ENCODE measurements at regions not wholly inside any gene's neighbourhood (a gene's known extent, or its start where the extent isn't known, plus 50 kb on each side); places are given as distances from the start of the nearest gene placed in this dataset.
A peak's percentile ranks its signal among the peaks of the same experiment; 100 is the strongest.

DNA sequence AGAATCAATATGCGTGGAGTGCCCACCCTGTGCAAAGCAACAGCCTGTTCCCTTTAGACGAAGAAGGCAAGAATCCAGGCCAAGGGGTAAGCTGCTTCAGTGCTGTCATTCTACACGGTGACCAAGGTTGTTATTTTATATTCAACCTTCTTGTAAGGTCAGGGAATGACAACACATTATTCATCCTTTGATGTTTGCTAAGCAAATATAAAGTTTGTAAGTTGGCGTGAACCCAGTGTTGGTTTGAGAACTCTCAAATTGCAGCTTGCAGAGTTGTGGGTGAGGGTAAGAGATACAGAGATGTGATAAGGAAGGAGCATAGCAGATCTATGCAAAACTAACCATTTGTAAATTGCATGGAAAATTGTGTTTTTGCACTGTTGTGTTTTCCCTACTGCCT is 436.7 kb downstream of the FGF9 start:
- DNase-seq (ENCODE audit: low spot score): no peak
- H3K36me3 ChIP-seq: no peaks in the 10 kb centered on the region
- peak overlapping the region; percentile 73 to 75 for H3K27ac ChIP-seq
- H3K4me3 ChIP-seq: no peak overlapping the region
- no peaks in the 10 kb centered on the region for H3K9me3 ChIP-seq
- H3K27me3 ChIP-seq (replicated peaks; ENCODE audit: insufficient read depth): no peaks in the 10 kb centered on the region
- TF ChIP-seq, protein P1, sequence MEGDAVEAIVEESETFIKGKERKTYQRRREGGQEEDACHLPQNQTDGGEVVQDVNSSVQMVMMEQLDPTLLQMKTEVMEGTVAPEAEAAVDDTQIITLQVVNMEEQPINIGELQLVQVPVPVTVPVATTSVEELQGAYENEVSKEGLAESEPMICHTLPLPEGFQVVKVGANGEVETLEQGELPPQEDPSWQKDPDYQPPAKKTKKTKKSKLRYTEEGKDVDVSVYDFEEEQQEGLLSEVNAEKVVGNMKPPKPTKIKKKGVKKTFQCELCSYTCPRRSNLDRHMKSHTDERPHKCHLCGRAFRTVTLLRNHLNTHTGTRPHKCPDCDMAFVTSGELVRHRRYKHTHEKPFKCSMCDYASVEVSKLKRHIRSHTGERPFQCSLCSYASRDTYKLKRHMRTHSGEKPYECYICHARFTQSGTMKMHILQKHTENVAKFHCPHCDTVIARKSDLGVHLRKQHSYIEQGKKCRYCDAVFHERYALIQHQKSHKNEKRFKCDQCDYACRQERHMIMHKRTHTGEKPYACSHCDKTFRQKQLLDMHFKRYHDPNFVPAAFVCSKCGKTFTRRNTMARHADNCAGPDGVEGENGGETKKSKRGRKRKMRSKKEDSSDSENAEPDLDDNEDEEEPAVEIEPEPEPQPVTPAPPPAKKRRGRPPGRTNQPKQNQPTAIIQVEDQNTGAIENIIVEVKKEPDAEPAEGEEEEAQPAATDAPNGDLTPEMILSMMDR (IDR thresholded peaks at IDR 0.05): no peak
- H3K4me1 ChIP-seq (ENCODE audit: control insufficient read depth in 1 of 2, low read depth in 2 of 2): peaks cover 34 to 50% of the 10 kb centered on the region in 2 donors
- ATAC-seq (ENCODE audit: insufficient number of reproducible peaks, low FRiP score, low read depth): no peak

DNA sequence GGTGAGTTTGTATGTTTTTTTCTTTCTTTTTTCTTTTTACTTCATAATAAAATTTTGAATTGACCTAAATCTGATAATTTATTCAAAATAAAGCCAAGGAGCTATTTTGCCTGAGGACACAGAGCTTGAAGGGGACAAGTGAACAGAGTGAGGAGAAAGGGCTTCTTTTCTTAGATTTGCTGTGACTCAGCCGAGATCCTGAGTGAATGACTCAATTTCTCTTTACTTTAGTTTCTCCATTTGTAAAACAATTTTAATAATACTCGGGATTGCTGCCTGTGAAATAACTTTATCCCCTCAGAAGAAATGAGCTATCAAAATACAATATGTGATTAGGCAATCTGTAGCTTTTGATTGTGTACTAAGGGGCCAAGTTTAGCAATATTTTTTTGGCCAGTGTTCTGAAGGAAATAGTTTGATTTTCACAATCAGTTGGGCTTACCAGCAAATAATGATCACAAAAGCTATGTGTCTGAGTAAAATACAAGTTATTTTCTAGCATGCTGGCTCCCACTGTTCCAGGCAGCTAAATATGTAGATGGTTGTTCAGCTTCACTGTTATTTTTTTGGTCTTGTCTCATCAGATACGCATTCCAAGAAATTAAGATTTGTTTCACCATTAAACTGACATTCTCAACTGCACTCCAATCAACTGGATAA is 437.5 kb downstream of the FGF9 start:
- DNase-seq (ENCODE audit: low spot score) (no peak), ATAC-seq (ENCODE audit: insufficient number of reproducible peaks, low FRiP score, low read depth) (peak; percentile 36)
- Histone ChIP-seq H3K27ac (peak overlapping the region; percentile 73 to 75), H3K36me3 (no peaks in the 10 kb centered on the region), H3K27me3 (replicated peaks; ENCODE audit: insufficient read depth) (no peaks in the 10 kb centered on the region), H3K4me1 (ENCODE audit: control insufficient read depth in 1 of 2, low read depth in 2 of 2) (peaks cover 34 to 52% of the 10 kb centered on the region in 2 donors), H3K4me3 (no peak overlapping the region), H3K9me3 (no peaks in the 10 kb centered on the region)
- TF ChIP-seq, protein P1 (IDR thresholded peaks at IDR 0.05): no peak

- H3K9me3 ChIP-seq: no peaks in the 10 kb centered on the region
- no peaks in the 10 kb centered on the region for H3K27me3 ChIP-seq (replicated peaks; ENCODE audit: insufficient read depth)
- DNase-seq (ENCODE audit: low spot score): no peak
- no peak for ATAC-seq (ENCODE audit: insufficient number of reproducible peaks, low FRiP score, low read depth)
- TF ChIP-seq, protein P1 (IDR thresholded peaks at IDR 0.05): no peak
- H3K27ac ChIP-seq: peak overlapping the region; percentile 73 to 75
- no peaks in the 10 kb centered on the region for H3K36me3 ChIP-seq
- H3K4me3 ChIP-seq: no peak overlapping the region
- peaks cover 34 to 58% of the 10 kb centered on the region in 2 donors for H3K4me1 ChIP-seq (ENCODE audit: control insufficient read depth in 1 of 2, low read depth in 2 of 2)
These were observed 438.1 kb downstream of the FGF9 start for GRCh38 chr13:22108979-22109378.

DNA sequence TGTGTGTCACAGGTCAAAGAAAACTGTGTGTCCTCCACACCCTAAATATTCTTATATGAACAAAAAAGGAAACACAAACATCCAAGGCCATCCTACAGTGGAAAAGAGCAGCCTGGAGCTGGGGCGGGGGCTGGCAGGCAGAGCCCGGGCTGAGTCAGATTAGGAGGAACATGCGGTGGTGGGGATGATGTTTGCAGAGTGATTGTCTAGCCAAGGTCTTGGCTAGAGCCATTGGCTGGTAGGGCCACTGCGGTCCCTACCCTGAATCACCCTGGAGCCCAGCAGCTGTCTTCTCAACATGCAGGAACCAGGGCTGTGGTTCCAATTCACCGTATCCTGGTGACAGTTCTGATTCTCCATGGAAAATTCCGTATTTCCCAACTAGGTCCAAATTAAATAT is 439.5 kb downstream of the FGF9 start:
- TF ChIP-seq, protein P1 (IDR thresholded peaks at IDR 0.05): no peak
- H3K4me3 ChIP-seq: no peak overlapping the region
- no peaks in the 10 kb centered on the region for H3K27me3 ChIP-seq (replicated peaks; ENCODE audit: insufficient read depth)
- ATAC-seq (ENCODE audit: insufficient number of reproducible peaks, low FRiP score, low read depth): peak; percentile 63
- H3K9me3 ChIP-seq: no peaks in the 10 kb centered on the region
- no peaks in the 10 kb centered on the region for H3K36me3 ChIP-seq
- peak; percentile 67 for DNase-seq (ENCODE audit: low spot score)
- peak overlapping the region; percentile 73 to 75 for H3K27ac ChIP-seq
- peaks cover 37 to 67% of the 10 kb centered on the region in 2 donors for H3K4me1 ChIP-seq (ENCODE audit: control insufficient read depth in 1 of 2, low read depth in 2 of 2)

GRCh38 chr13:22111152-22111783 is 440.4 kb downstream of the FGF9 start:
- DNase-seq (ENCODE audit: low spot score) (no peak), ATAC-seq (ENCODE audit: insufficient number of reproducible peaks, low FRiP score, low read depth) (no peak)
- TF ChIP-seq, protein P1 (IDR thresholded peaks at IDR 0.05): no peak
- no peaks in the 10 kb centered on the region for H3K36me3 ChIP-seq
- H3K27me3 ChIP-seq (replicated peaks; ENCODE audit: insufficient read depth): no peaks in the 10 kb centered on the region
- H3K4me1 ChIP-seq (ENCODE audit: control insufficient read depth in 1 of 2, low read depth in 2 of 2): peaks cover 39 to 76% of the 10 kb centered on the region in 2 donors
- H3K9me3 ChIP-seq: no peaks in the 10 kb centered on the region
- peak overlapping the region; percentile 64 to 73 for H3K27ac ChIP-seq
- no peak overlapping the region for H3K4me3 ChIP-seq
